ENCODE measurements at regions not wholly inside any gene's neighbourhood (a gene's known extent, or its start where the extent isn't known, plus 50 kb on each side); places are given as distances from the start of the nearest gene placed in this dataset.

DNA sequence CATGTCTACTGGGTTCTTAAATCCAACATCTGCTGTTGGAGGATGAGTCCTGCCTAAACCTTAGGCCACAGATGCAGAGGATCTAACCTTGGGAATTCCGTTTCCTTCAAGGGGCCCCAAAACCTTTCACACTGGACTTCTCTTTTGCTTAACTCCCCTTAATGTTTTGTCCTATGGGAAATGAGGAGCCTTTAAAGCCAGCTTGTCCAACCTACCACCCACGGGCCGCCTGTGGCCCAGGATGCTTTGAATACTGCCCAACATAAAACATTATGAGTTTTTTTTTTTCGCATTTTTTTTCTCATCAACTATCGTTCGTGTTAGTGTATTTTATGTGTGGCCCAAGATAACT lies 157.2 kb upstream of the SLC1A4 start:
- no peak for DNase-seq

- no peak for DNase-seq
Measured at GRCh38 chr2:64832936-64833335, 156.3 kb upstream of the SLC1A4 start.

DNA sequence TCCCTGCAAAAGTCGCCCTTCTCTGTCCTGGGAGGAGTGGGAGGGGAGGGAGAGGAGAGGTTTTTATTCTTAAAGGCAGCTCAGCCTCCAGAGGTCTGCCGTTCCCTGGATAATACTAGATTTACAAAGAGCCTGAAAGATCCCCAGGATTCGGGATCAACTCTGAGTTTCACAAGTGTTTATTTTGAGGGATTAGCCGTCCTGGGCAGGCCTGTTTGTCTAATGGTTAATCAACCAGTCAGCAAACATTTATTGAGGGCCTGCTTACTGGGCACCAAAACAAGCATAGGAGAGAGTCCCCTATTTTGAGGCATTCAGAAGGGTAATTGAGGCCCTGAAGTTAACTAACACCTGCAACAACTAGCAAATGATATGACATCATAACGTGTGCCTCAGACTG lies 152.6 kb upstream of the SLC1A4 start:
- no peak for DNase-seq

DNA sequence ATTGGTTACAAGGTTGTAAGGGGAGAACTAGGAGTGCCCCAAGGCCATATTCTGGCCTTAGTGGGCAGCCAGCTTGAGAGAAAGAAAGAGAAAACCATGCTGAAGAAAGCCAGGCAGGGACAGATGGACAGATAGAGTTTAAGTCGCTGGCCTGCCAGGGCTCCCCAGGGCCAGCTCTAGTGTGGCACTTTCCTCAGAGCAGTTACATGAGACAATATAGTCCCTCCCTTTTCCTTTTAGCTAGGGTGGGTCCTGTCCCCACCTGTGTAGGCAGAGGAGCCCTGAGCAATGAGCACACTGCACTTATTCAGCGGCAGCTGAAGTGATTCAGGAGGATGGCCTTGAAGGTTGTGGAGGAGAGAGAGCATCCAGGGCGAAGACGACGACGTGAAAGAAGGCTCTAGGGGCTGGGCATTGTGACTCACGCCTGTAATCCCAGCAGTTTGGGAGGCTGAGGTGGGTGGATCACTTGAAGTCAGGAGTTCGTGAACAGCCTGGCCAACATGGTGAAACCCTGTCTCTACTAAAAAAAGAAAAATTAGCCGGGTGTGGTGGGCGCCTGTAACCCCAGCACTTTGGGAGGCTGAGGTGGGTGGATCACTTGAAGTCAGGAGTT lies 152.0 kb upstream of the SLC1A4 start:
- DNase-seq = no peak

- DNase-seq = no peak
Measured at GRCh38 chr2:64837925-64838641, 151.1 kb upstream of the SLC1A4 start.

DNA sequence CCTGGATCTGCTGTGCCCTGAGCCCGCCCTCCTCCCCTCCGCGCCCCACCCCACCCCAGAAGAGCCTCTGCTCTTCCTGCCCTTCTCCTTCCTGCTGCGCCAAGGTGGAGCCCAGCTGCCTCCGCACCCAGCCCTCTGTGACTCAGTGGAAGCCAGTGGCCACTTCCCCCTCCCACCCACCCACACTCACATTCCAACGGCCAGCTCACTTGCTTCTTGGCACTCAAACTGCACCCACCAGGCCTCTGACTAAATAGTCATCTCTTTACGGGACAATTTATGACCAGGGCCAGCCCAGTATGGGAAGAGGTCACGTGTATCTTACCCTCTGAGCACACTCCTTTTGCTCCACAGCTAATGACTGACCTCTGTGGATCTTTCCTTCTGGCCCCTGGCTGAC lies 150.4 kb upstream of the SLC1A4 start:
- DNase-seq = no peak

DNA sequence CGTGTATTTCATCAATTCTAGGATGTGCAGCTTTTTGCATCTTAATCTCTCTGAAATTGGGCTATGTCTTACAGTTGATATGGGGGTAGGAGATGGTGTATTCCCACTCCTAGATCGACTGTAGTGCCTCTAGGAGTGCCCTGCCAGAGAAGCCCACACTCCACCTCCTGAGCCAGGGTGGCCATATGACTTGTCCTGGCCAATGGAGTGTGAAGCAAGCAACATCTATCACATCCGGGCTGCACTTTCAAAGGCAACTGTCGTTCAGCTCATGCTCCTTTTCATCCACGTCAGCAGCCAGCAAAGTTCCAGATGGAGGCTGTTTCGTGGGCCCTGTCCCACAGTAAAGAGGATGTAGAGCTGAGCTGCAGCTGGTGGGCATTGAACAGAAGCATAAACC lies 149.4 kb upstream of the SLC1A4 start:
- no peak for DNase-seq

DNA sequence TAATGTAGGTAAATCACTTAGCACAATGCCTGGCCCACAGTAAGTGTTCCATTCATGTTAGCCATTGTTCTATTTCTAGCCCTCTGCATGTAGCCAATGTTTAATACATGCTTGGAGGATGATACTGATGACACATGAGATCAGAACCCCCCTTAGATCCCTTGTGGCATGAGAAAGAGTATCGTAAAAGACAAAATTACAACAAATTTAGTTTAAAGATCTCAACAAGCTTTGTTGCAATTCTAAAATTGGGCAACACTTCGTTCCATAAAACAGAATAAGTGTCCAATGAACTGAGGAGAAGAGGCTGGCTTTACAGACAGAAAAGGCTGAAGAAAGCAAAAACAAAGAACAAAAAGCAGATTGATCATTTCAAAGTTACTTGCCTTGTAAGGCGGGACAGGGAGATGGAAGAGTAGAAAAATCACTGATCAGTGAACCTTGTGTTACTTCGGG lies 148.7 kb upstream of the SLC1A4 start:
- no peak for DNase-seq

GRCh38 chr2:64841461-64841860 lies 147.7 kb upstream of the SLC1A4 start:
- DNase-seq = no peak

- DNase-seq = no peak
Measured at GRCh38 chr2:64842030-64842429, 147.2 kb upstream of the SLC1A4 start.

DNA sequence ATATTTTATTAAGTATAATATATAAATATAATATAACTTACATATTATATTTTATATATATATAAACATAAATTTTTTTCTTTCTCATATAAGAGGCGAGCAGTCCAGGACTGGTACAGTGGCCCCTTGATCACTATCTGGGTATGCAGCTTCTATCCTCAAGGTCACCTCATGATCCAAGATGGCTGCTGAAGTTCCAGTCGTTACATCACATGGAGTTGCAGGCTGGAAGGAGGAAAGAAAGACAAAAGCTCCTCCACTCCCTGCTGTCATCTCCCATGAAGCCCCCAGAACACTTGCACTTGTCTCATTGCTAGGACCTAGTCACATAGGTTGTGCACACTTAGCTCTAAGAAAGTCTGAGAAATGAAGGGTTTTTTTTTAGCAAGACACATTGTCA lies 145.1 kb upstream of the SLC1A4 start:
- no peak for DNase-seq

DNA sequence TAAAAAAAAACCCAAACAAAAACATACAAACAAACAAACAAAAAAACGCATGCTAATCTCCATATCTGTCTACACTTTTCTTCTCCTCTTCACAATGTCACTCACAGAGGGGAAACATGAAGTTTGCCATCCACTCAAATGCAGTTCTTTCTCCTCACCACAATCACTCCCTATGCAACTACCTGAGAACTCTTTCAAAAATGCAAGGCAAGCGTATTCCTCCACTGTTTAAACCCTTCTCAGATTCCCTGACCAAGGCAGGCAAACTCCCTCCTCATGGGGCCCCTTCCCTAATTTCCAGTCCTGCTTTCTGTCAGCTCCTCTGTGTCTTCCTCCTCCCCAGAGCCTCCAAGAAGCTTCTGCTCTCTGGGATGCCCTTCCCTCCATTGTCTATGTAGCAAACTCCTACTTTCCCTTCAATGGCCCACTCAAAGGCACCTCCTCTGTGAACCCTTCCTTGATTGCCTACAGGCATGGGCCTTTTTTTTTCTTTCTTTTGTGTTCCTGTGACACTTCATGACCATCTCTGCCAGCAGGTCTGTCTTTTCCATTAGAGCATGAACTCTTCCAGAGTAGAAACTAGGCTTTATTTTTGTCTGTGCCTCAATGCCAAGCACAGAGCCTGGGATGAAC lies 143.8 kb upstream of the SLC1A4 start:
- no peak for DNase-seq

- DNase-seq = no peak
Measured at GRCh38 chr2:64846177-64846576, 143.0 kb upstream of the SLC1A4 start.

DNA sequence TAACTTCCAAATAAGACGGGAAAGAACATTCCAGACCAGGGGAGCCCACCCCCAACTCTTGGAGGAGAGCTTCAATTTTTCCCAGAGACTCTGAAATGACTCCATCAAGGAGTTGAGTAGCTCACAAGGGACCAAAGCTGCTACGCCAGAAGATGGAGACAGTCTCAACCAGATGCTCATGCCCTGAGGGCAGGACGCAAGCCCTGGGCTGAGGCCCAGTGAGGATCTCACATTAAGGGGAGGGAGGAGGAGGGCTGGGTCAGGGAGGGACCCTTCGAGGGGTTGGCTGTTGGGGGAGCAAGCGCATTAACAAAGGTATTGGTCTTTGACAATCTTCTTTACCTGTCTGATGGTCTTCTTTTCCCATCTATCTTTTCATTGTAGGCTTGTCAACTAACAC lies 141.3 kb upstream of the SLC1A4 start:
- DNase-seq = no peak

DNA sequence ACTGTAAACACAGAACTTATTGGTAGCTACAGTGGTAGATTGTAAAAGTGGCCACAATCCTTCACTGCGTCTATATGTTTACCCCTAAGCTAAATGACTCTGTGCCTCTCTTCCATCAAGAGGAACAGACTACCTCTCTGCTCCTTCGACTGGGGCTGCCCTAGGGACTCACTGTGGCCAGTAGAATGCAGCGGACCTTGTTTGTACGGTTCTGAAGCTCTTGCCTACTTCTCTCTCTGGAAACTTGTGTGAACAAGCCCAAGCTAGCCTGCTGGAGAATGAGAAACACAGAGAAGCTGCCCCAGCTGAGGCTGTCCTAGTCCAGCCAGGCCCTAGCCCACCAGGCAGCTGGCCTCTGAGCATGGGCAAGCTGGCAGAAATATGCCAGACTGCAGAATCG lies 140.8 kb upstream of the SLC1A4 start:
- no peak for DNase-seq

- DNase-seq = no peak
Measured at GRCh38 chr2:64848945-64849344, 140.3 kb upstream of the SLC1A4 start.

- no peak for DNase-seq
Measured at GRCh38 chr2:64850642-64851041, 138.6 kb upstream of the SLC1A4 start.

GRCh38 chr2:64852771-64853241 lies 136.4 kb upstream of the SLC1A4 start:
- no peak for DNase-seq

GRCh38 chr2:64853306-64853705 lies 135.9 kb upstream of the SLC1A4 start:
- DNase-seq = no peak

GRCh38 chr2:64853894-64854293 lies 135.3 kb upstream of the SLC1A4 start:
- no peak for DNase-seq

GRCh38 chr2:64854773-64855237 lies 134.4 kb upstream of the SLC1A4 start:
- no peak for DNase-seq

DNA sequence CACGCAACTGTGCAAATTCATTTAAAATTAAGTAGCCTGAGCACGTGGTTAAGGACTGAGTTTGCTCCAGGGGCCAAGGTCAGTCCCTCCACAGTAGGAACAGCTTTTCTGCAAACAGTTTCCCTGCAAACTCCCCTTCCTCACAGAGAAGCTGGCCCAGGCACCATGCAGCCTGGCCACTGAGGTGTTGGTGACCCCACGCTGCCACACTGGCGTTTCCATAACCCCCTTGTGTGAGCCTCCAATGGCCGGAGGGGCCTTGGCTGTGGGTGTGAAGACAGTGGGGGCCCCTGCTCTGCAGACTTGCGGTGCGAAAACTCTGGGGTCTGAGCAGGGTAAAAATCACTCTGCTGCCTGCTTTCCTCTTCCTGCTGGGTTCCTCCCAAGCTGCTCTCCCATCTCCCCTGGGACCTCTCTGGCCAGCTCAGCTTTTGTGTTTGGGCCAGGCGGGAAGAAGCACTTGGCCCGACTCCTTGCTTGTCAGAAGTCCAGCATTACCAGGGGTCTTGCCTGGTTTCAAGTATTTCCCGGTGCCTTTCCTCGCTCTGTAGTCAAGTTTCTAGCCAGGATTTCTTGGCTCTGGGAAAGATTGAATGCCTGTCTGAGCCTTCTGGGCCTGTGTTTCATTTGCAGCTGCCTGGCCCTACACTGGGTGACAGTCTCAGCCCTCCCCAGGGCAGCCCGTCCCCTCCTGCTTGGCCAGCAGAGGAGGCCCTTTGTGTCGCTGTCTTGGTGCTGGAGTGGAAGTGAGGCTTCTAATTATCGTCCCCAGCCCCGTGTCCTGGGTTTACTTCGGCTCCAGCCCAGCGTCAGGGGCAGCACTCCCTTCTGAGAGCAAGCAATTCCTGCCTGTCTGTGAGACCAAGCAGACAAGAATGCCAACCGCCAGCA lies 131.4 kb upstream of the SLC1A4 start:
- DNase-seq = no peak

Measured in NCI-H510A (cell line).